Fibroblast of skin of right quadriceps (primary cell): ENCODE measurements at regions not wholly inside any gene's neighbourhood (a gene's known extent, or its start where the extent isn't known, plus 50 kb on each side); places are given as distances from the start of the nearest gene placed in this dataset.

ENCODE experiments used
- DNase-seq: peaks from one replicate; pipeline ENCODE4 v3.0.0-alpha.2; 2013

- no peak for DNase-seq
Measured at GRCh38 chr2:240325016-240326007, 110.2 kb upstream of the GPC1 start.

GRCh38 chr2:240326246-240326645, 109.2 kb upstream of the GPC1 start:
- DNase-seq, result no peak

GRCh38 chr2:240326886-240327285, 108.6 kb upstream of the GPC1 start:
- DNase-seq, result no peak

- no peak for DNase-seq
Measured at GRCh38 chr2:240327566-240327965, 107.9 kb upstream of the GPC1 start.

DNA sequence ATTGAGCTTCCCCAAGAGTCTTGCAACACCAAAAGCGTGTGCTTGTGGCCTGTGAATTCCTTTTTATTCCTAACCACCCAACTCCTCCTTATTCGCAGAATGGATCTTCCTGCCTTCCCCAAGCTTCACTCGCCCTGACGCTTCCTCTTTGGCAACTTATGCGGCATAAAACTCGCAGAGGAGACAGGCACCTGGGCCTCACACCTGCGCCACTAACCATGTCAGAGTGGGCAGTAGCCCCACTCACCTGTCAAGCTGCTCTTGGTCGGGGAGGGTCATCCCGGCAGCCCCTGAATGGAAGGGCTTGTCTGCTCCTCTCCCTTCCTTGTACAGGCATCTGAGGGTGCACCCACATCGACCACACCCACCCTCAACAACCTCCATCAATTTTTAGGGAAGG, 106.9 kb upstream of the GPC1 start:
- DNase-seq, result no peak

DNA sequence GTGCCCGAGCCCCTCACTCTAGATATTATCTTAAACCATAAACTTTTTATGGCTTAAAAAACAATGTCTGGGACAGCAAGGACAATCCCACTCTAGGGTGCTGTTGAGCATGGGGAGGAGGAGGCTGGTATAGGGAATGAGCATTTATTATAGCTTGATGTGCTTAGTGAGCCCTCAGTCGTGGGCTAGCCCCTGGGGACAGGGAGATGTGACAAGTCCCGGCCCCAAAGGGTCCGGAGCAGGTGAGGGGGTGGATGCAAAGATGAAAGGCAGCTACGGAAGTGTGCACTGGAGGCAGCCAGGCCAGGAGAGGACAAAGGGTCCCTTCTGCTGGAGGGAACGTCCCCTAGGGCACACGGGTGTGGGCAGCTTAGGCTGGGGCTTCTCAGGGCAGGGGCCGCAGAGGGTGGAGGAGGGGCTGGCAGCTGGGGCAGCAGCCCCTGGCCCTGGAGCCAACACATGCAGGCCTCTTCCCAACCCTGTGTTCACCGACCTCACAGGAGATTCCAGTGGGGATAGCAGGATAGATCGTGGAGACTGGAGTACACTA, 106.3 kb upstream of the GPC1 start:
- DNase-seq, result no peak

- no peak for DNase-seq
Measured at GRCh38 chr2:240329778-240330177, 105.7 kb upstream of the GPC1 start.

DNA sequence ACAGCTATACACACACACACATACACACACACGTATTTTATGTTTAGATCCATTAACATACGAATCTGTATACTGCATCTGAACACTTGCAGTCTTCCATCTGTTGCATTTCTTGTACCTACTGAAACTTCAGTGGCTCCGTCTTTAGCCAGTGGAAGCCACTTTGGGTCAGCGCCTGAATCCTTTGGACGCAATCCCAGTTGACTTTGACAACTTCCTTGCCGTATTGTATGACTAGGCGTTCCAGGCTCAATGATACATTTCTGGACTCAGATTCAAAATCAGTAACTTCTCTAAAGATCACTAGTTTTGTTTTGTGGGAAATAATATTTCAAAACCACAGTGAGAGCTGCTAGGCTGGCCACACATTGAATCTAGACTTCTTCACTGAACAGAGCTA, 101.5 kb upstream of the GPC1 start:
- DNase-seq, result no peak

DNA sequence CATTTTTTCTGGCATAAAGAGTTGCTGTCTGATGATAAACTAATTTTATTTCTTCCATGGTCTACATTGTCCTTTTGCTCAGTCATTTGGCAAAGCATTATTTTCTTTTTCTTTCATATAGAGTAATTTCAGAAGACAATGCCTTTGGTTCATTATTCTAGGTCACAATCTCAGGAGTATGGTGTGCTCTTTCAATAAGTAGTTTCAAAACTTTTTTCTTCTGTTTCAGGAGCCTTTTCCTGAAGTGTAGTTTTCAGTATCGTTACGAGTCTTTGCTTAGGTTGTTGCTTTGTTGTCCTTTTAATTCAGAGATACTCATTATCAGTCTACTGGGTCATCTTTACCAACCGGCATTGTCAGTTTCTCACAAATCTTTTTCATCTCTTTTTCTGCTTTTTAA, 100.4 kb upstream of the GPC1 start:
- no peak for DNase-seq

DNA sequence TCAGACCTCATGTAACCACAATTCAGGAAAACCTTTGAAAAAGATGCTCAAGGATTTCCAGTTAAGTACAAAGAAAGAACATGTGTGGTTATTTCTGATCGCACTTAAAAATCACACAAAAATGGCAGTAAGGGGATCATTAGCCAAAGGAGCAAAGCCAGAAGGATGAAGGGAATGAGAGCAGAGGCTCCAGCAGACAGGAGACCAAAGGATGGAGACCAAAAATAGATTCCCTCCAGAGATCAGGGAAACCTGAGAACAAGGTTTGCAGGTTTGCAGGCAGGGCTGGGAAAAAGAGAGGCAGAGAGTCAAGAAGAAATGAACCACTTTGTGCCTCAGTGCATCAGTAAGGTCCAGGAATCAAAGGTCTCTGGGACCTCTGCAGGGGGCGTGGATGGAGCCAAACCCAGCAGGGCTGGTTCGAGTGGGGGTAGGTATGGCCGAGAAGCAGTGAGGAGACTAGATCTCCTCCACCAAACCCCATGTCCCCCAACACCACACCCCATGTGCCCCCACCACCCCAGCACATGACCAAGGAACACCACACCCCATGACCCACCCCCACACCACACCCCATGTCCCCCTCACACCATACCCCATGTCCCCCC, 98.5 kb upstream of the GPC1 start:
- no peak for DNase-seq

DNA sequence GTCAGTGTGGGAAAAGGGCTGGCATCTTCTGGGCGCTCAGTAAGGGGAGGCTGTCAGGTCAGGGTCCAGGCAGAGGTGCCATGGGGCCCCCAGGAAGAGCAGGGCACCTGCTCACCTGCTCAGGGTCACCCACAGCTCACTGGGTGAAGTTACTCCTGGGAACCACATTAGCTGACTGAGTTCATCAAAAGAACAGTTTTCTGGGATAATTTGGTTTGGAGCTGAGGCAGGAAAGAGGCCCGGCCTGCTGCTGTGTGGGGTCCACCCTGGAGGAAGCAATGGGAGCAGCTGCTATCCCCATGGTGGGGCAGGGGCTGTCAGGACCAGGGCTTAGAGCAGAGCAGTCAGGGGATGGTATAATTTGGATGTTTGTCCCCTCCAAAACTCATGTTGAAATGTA, 97.2 kb upstream of the GPC1 start:
- no peak for DNase-seq

DNA sequence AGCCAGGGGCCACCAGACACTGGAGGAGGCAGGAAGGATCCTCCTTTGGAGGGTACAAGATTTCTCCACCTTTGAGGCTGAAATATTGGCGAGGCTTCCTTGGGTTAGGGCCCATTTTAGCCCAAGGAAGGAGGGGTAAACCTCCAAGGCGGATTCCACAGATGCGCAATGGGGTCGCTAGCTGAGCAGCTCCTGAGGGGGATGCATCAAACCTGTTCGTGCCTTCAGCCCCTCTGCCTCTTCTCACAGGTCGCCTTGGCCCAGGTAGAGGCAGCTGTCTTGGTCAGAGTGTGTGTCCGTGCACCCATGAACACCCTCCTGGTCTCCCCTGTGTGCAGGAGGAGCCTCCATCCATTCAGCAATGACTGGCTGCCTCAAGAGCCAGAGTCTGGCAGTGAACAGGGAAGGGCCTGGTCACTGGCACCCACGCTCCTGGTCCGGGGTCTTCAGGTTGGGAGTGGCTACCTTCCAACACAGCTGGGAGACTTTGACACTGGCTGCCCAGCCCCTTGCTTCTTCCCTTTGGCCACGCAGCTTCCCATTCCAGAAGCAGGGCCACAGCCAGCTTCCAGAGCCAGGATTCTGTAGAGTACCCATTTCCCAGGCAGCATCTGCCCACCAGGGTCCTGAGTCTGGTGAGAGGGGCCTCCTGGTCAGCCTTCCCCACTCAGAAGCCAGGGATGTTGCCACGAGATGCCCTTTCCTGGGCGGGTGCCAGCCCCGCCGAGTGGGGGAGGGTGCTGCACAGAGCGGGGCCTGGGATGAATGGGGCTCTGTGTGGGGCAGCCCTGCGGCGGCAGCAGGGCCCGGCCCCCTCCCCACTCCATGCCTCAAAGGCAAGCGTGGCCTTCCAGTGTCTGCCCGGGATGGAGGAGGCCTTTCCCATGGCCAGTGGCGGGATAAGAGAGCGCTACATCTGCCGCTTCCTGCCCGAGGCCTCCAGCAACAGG, 95.8 kb upstream of the GPC1 start:
- DNase-seq, result no peak

DNA sequence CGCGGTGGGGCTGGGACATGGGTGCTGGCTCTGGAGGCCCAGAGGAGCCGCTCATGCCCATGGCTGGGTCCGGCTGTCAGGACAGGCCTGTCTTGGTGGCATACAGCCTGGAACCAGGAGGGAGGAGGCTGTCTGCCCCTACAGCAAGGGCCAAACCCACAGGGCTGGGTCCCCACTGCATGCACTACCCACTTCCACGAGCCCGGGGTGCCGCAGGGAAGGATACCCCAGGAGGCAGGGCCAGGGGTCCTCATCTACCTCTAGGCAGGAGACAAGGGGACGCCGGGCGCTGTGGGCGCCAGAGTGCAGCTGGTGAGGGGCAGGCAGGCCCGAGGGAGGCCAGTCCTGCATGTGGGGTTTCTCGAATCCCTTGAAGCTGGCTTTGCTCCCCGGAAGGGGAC, 95.1 kb upstream of the GPC1 start:
- no peak for DNase-seq

- DNase-seq, result no peak
Measured at GRCh38 chr2:240341064-240341463, 94.4 kb upstream of the GPC1 start.

DNA sequence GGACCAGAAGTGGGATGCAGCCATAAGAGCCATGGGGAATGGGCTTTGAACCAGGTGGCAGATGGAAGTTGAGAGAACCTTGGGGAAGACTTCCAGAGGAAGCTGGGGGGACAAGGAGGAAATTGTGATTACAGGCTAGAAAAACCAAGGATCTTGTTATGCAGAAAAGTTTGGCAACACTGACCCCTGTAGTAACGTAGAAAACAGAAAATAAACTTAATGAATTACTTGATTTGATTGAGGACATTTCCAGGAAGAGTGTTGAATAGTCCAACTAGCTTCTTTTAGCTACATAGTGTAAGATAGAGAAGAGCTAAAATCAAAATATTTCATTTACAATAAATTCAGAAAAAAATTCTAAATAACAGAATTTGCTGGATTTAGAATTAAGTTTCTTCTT, 91.9 kb upstream of the GPC1 start:
- DNase-seq, result no peak

DNA sequence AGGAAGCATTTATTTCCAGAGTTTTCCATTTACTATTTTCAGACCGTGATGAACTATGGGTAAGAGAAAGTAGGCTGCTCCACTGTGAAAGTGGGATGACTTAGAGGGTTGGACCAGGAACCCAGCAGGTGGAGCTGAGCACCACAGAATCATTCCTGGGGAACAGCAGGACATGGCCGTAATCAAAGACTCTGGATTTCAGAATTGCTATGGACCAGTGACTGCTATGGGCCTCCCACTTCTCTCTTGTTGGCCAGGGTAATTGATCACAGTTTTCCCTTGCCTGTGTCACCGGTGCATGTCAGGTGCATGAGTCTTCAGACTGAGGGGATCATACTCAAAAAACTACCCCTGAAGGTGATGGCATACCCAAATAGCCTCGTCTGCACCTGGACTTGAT, 90.6 kb upstream of the GPC1 start:
- no peak for DNase-seq

DNA sequence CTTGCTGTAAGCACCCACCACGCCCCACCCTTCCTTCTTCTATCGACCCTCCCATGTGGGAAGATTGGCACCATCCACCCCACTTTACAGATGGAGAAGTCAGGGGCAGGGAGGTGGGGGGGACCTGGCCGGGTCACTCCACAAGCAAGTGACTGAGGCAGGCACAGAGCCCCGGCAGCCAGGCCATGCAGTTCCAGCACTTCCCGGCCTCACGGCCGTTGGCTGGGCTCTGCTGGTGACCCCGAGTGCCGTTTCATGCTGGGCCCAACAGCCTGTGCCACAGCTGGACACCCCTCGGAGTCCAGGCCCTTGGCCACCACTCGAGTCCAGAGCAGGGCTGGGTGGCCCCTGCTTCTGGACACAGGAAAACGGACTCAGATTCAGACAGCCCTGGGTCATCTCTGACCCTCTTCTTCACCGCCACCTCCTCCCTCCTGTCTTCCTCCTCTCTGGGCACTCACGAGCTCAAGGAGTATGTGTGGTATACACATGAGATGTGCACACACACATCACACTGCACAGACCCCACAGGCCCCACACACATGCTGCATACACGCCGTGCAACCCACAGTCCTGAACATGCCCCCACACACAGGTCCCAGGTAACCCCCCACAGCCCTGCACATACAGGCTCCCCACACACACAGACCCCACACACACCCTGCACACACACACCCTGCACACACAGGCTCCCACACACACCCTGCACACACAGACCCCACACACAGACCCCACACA, 89.3 kb upstream of the GPC1 start:
- no peak for DNase-seq

DNA sequence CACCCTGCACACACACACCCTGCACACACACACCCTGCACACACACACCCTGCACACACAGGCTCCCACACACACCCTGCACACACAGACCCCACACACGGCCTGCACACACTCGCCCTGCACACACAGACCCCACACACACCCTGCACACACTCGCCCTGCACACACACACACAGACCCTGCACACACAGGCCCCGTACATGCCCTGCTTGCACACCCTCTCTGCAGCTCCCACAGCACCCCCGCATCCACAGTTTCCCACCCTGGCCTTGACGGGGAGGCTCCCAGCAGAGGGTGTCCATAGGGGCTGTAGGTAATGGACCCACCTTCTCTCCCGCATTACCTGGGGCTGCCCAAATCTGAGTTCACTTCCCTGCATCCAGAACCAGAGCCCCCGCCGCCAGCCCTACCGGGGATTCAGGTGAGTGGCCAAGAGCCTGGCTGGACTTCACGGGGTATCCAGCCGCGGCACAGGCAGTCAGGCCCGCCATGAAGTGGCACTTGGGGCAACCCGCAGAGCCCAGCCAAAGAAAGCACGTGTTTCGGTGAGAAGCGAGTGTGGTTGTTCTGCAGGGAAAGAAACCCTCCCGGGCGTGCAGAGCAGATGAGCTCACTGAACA, 88.6 kb upstream of the GPC1 start:
- DNase-seq, result no peak

GRCh38 chr2:240347373-240347940, 88.0 kb upstream of the GPC1 start:
- DNase-seq, result no peak

GRCh38 chr2:240347949-240348500, 87.4 kb upstream of the GPC1 start:
- no peak for DNase-seq

- no peak for DNase-seq
Measured at GRCh38 chr2:240348522-240348921, 86.9 kb upstream of the GPC1 start.
